H1 (cell line): ENCODE measurements at regions not wholly inside any gene's neighbourhood (a gene's known extent, or its start where the extent isn't known, plus 50 kb on each side); places are given as distances from the start of the nearest gene placed in this dataset.
A peak's percentile ranks its signal among the peaks of the same experiment; 100 is the strongest.

Source experiments
- CTCF ChIA-PET: fragments of 300-600 bp; sonication (Branson Sonifier 250); formaldehyde crosslinking; loops from one replicate; lab custom pipeline; 2021; ENCODE audit not compliant: partially characterized antibody; lab: Charles Lee
- POLR2A ChIA-PET: fragments of 300-600 bp; sonication (Branson Sonifier 250); formaldehyde crosslinking; loops from one replicate; lab custom pipeline; 2021; ENCODE audit warnings: inconsistent platforms; ENCODE audit not compliant: partially characterized antibody; lab: Charles Lee
- DNase-seq, 2 experiments: peaks; one replicate each; pipeline versions ENCODE4 v3.0.0 to v3.0.0-alpha.2; 2010 to 2022; ENCODE audit warnings: low spot score in 2 of 2, low read depth in 1 of 2, mixed read lengths in 1 of 2
- FAIRE-seq: peaks from 2 replicates; lab custom pipeline; 2011; peaks lifted over from hg19 to GRCh38; lab: Jason Lieb, UNC
- H2AFZ ChIP-seq: 2 replicates; pipeline ENCODE4 v1.8.1; 2012; ENCODE audit warnings: low read length, inconsistent platforms
- H2AK5ac ChIP-seq: 2 replicates; pipeline ENCODE4 v1.6.1; 2013; ENCODE audit warnings: low read depth, low read length
- H2BK120ac ChIP-seq: replicated peaks from 2 replicates; pipeline ENCODE3; 2013; ENCODE audit warnings: low read depth, low read length, inconsistent platforms
- H2BK12ac ChIP-seq: 2 replicates; pipeline ENCODE4 v1.6.1; 2013; ENCODE audit warnings: low read depth, low read length
- H2BK15ac ChIP-seq: 2 replicates; pipeline ENCODE4 v1.6.1; 2013; ENCODE audit warnings: low read length
- H2BK20ac ChIP-seq: 2 replicates; pipeline ENCODE4 v1.6.1; 2013; ENCODE audit warnings: low read length
- H2BK5ac ChIP-seq: 2 replicates; pipeline ENCODE4 v1.6.1; 2013; ENCODE audit warnings: low read depth, low read length
- H3K14ac ChIP-seq: 2 replicates; pipeline ENCODE4 v1.6.1; 2013; ENCODE audit warnings: inconsistent platforms; ENCODE audit not compliant: insufficient read length
- H3K18ac ChIP-seq: 2 replicates; pipeline ENCODE4 v1.6.1; 2013; ENCODE audit warnings: low read length; ENCODE audit errors: extremely low read depth
- H3K23ac ChIP-seq: 2 replicates; pipeline ENCODE4 v1.6.1; 2013; ENCODE audit warnings: inconsistent platforms; ENCODE audit not compliant: insufficient read length
- H3K23me2 ChIP-seq: 2 replicates; pipeline ENCODE4 v1.6.1; 2013; ENCODE audit warnings: low read depth, low read length
- H3K27ac ChIP-seq: 2 replicates; pipeline ENCODE4 v1.6.1; 2011; ENCODE audit warnings: low read depth, low read length, inconsistent platforms
- H3K27me3 ChIP-seq, 4 experiments: replicated peaks in 1 of 4; 1 replicate in 1 of 4; 2 replicates in 3 of 4; pipeline versions ENCODE4 v1.6.1 to v1.8.1; 2011 to 2013; ENCODE audit warnings: low read length in 3 of 4, mild to moderate bottlenecking in 3 of 4, inconsistent platforms in 2 of 4, mixed read lengths in 2 of 4, moderate library complexity in 1 of 4; ENCODE audit not compliant: control insufficient read depth in 3 of 4, insufficient read depth in 3 of 4; ENCODE audit errors: extremely low read depth in 1 of 4
- H3K36me3 ChIP-seq, 4 experiments: 2 replicates each; pipeline versions ENCODE4 v1.6.1 to v1.8.1; 2011 to 2013; ENCODE audit warnings: mild to moderate bottlenecking in 4 of 4, low read length in 3 of 4, moderate library complexity in 2 of 4, control low read depth in 1 of 4, inconsistent platforms in 1 of 4; ENCODE audit not compliant: insufficient read depth in 4 of 4, control insufficient read depth in 2 of 4
- H3K4ac ChIP-seq: replicated peaks from 2 replicates; pipeline ENCODE3; 2013; ENCODE audit warnings: low read length, low read depth, mixed read lengths, inconsistent platforms; ENCODE audit not compliant: insufficient read length
- H3K4me1 ChIP-seq, 4 experiments: replicated peaks in 1 of 4; 1 replicate in 1 of 4; 2 replicates in 3 of 4; pipeline versions ENCODE4 v1.6.1 to v1.8.1; 2011 to 2013; ENCODE audit warnings: low read length in 3 of 4, inconsistent platforms in 2 of 4, mixed read lengths in 1 of 4; ENCODE audit not compliant: insufficient read depth in 4 of 4, control insufficient read depth in 3 of 4
- H3K4me2 ChIP-seq, 2 experiments: 2 replicates each; pipeline versions ENCODE4 v1.6.1 to v1.8.1; 2011 to 2013; ENCODE audit warnings: low read depth in 2 of 2, low read length in 2 of 2, control low read depth in 1 of 2, inconsistent platforms in 1 of 2, mild to moderate bottlenecking in 1 of 2; ENCODE audit not compliant: insufficient read depth in 1 of 2
- H3K4me3 ChIP-seq, 4 experiments: fragments of 200-600, 300-600 bp in 1 of 4; sonication (generic), shearing (Covaris generic), sonication (Bioruptor Twin) in 1 of 4; 2 replicates each; pipeline versions ENCODE4 v1.5.1 to v1.8.1; 2011 to 2016; ENCODE audit warnings: low read length in 4 of 4, low read depth in 3 of 4, control low read depth in 2 of 4, inconsistent platforms in 2 of 4, mild to moderate bottlenecking in 2 of 4, mixed read lengths in 1 of 4, moderate library complexity in 1 of 4; ENCODE audit not compliant: insufficient read depth in 2 of 4; ENCODE audit errors: extremely low read depth in 1 of 4
- H3K56ac ChIP-seq: replicated peaks from 2 replicates; pipeline ENCODE3; 2013; ENCODE audit warnings: low read depth, mild to moderate bottlenecking, mixed read lengths, low read length, inconsistent platforms; ENCODE audit not compliant: insufficient read length
- H3K79me1 ChIP-seq: 2 replicates; pipeline ENCODE4 v1.6.1; 2013; ENCODE audit warnings: low read depth, low read length, control low read depth
- H3K79me2 ChIP-seq, 2 experiments: 2 replicates each; pipeline versions ENCODE4 v1.6.1 to v1.8.1; 2012 to 2013; ENCODE audit warnings: low read length in 2 of 2, mild to moderate bottlenecking in 2 of 2, inconsistent platforms in 1 of 2; ENCODE audit not compliant: insufficient read depth in 2 of 2, control insufficient read depth in 1 of 2
- H3K9ac ChIP-seq, 4 experiments: replicated peaks in 1 of 4; 1 replicate in 1 of 4; 2 replicates in 3 of 4; pipeline versions ENCODE4 v1.6.1 to v1.8.1; 2011 to 2013; ENCODE audit warnings: low read depth in 3 of 4, low read length in 3 of 4, control low read depth in 2 of 4, mild to moderate bottlenecking in 2 of 4, moderate library complexity in 2 of 4, inconsistent platforms in 1 of 4; ENCODE audit errors: extremely low read depth in 1 of 4
- H3K9me3 ChIP-seq, 2 experiments: 2 replicates each; pipeline versions ENCODE4 v1.6.1 to v1.8.1; 2012 to 2013; ENCODE audit warnings: mild to moderate bottlenecking in 2 of 2, moderate library complexity in 2 of 2, control low read depth in 1 of 2, inconsistent platforms in 1 of 2, low read depth in 1 of 2, low read length in 1 of 2, mixed read lengths in 1 of 2; ENCODE audit not compliant: insufficient read depth in 2 of 2
- H4K20me1 ChIP-seq, 2 experiments: replicated peaks in 1 of 2; 2 replicates each; pipeline versions ENCODE3 to v1.8.1; 2011 to 2013; ENCODE audit warnings: inconsistent platforms in 2 of 2, low read length in 2 of 2, mild to moderate bottlenecking in 1 of 2; ENCODE audit not compliant: insufficient read depth in 2 of 2, control insufficient read depth in 1 of 2
- H4K5ac ChIP-seq: 2 replicates; pipeline ENCODE4 v1.6.1; 2013; ENCODE audit warnings: low read length, low read depth, mixed read lengths, inconsistent platforms; ENCODE audit not compliant: insufficient read length
- H4K8ac ChIP-seq: 2 replicates; pipeline ENCODE4 v1.8.0; 2013; ENCODE audit warnings: mild to moderate bottlenecking, moderate library complexity, low read length, inconsistent platforms; ENCODE audit not compliant: insufficient read depth; ENCODE audit errors: extremely low read depth
- H4K91ac ChIP-seq: replicated peaks from 2 replicates; pipeline ENCODE3; 2013; ENCODE audit warnings: low read length, mixed read lengths, inconsistent platforms; ENCODE audit not compliant: insufficient read length
- TBP ChIP-seq: IDR thresholded peaks from 2 replicates; pipeline ENCODE4 v1.6.1; 2011; ENCODE audit warnings: low read depth, low read length, improper control_type of control experiment
- WGBS, 2 experiments: shearing (Covaris generic) in 1 of 2; methylation state at CpG; one replicate each; pipeline versions ENCODE4 v1.1.6 to v1.1.7; 2013 to 2015; ENCODE audit warnings: low lambda C conversion rate in 2 of 2, mixed read lengths in 2 of 2, inconsistent platforms in 1 of 2, low coverage in 1 of 2, missing lambda C conversion rate in 1 of 2; ENCODE audit not compliant: insufficient replicate concordance in 2 of 2, insufficient coverage in 1 of 2, insufficient read length in 1 of 2; ENCODE audit errors: extremely low coverage in 1 of 2, missing lambda C conversion rate in 1 of 2; 5-methylcytosine and 5-hydroxymethylcytosine counted together

DNA sequence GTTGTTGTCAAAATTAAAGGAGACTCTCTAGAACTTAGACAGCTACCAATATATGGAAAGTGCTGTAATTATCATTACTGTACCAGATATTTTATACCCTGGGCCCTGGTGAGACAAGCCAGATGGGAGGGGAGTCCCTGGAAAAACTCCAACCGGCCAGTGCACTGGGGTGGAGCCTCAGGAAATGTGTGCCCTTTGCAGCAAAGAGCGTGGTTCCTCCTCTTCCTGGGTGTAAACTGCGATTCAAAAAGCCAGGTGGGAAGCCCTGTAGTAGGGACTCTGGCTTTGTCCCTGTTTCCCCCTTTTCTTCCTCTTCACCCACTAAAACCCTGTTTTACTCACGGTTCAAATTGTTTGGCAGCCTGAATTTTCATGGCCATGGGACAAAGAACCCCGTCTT lies 812.3 kb downstream of the PLA2G4A start:
- H3K79me2 ChIP-seq: peaks cover 0 to 46% of the 10 kb centered on the region in 2 experiments; a peak in 2 of 4 replicates
- H4K20me1 ChIP-seq: no peaks in the 10 kb centered on the region
- DNase-seq (no peak), FAIRE-seq (no peak)
- H2BK12ac ChIP-seq: no peak overlapping the region
- peak overlapping the region in 1 of 2 experiments; percentile 52; a peak in 2 of 4 replicates for H3K4me2 ChIP-seq
- H3K23ac ChIP-seq: no peak overlapping the region
- no peak overlapping the region for H2BK20ac ChIP-seq
- H4K8ac ChIP-seq: no peak overlapping the region
- no peak overlapping the region for H3K14ac ChIP-seq
- H4K5ac ChIP-seq: no peak overlapping the region
- no peak overlapping the region for H2BK120ac ChIP-seq
- 68% methylated on average over 5 of the region's 5 CpGs; no CpG with 5 or more reads in 1 of the 2 experiments for WGBS, 2 experiments
- no peak overlapping the region for H4K91ac ChIP-seq
- no peak overlapping the region for H3K56ac ChIP-seq
- H3K4me1 ChIP-seq: peaks cover 0 to 4% (median 2%) of the 10 kb centered on the region in 4 experiments; a peak in 4 of 7 replicates
- no peak overlapping the region for H2AK5ac ChIP-seq
- no peaks in the 10 kb centered on the region for H3K23me2 ChIP-seq
- H3K9ac ChIP-seq: peak overlapping the region in 2 of 4 experiments; percentile 48 to 68; a peak in 4 of 7 replicates
- peak overlapping the region; percentile 50; the same call in 1 of the 2 replicates for H3K27ac ChIP-seq
- no peak overlapping the region for H2BK15ac ChIP-seq
- POLR2A ChIA-PET: no interaction called here
- H3K79me1 ChIP-seq: no peaks in the 10 kb centered on the region
- no peaks in the 10 kb centered on the region for H3K9me3 ChIP-seq
- no peaks in the 10 kb centered on the region for H3K36me3 ChIP-seq
- H3K4ac ChIP-seq: no peak overlapping the region
- no peak overlapping the region for H3K18ac ChIP-seq
- CTCF ChIA-PET: no interaction called here
- H2AFZ ChIP-seq: 0 out of 2 replicates have a peak overlapping the region, but pooled peaks have one; percentile 57
- H3K27me3 ChIP-seq: no peaks in the 10 kb centered on the region
- H3K4me3 ChIP-seq: peak overlapping the region in 3 of 4 experiments; percentile 32 to 54 (median 42); a peak in 5 of 8 replicates
- H2BK5ac ChIP-seq: no peak overlapping the region
- TF ChIP-seq TBP: 0 out of 2 replicates have a peak, but pooled peaks have one; percentile 38
